DMS 273 (cell line): ENCODE measurements at regions not wholly inside any gene's neighbourhood (a gene's known extent, or its start where the extent isn't known, plus 50 kb on each side); places are given as distances from the start of the nearest gene placed in this dataset.

Experiments
- DNase-seq: peaks from one replicate; lab custom pipeline; 2025; ENCODE audit not compliant: unreplicated experiment; lab: John Stamatoyannopoulos, UW

GRCh38 chr4:66000510-66001117 lies 330.3 kb upstream of the EPHA5 start:
- DNase-seq, result peak; percentile 37

GRCh38 chr4:65999518-65999871 lies 329.2 kb upstream of the EPHA5 start:
- DNase-seq, result peak; percentile 15

GRCh38 chr4:65998807-65999517 lies 328.7 kb upstream of the EPHA5 start:
- peak; percentile 24 for DNase-seq

- DNase-seq, result no peak
Measured at GRCh38 chr4:65983061-65983460, 312.8 kb upstream of the EPHA5 start.

GRCh38 chr4:65976287-65976686 lies 306.0 kb upstream of the EPHA5 start:
- no peak for DNase-seq

GRCh38 chr4:65973186-65973585 lies 302.9 kb upstream of the EPHA5 start:
- no peak for DNase-seq

- no peak for DNase-seq
Measured at GRCh38 chr4:65971686-65972085, 301.4 kb upstream of the EPHA5 start.

- peak; percentile 0 for DNase-seq
Measured at GRCh38 chr4:65968831-65969558, 298.7 kb upstream of the EPHA5 start.

GRCh38 chr4:65960751-65961150 lies 290.5 kb upstream of the EPHA5 start:
- DNase-seq, result no peak

- no peak for DNase-seq
Measured at GRCh38 chr4:65954416-65954815, 284.1 kb upstream of the EPHA5 start.

- no peak for DNase-seq
Measured at GRCh38 chr4:65951177-65951576, 280.9 kb upstream of the EPHA5 start.

- peak; percentile 22 for DNase-seq
Measured at GRCh38 chr4:65943076-65943475, 272.8 kb upstream of the EPHA5 start.

- DNase-seq, result no peak
Measured at GRCh38 chr4:65924843-65925242, 254.6 kb upstream of the EPHA5 start.

- DNase-seq, result no peak
Measured at GRCh38 chr4:65923616-65924015, 253.3 kb upstream of the EPHA5 start.

- DNase-seq, result no peak
Measured at GRCh38 chr4:65921180-65921579, 250.9 kb upstream of the EPHA5 start.

- no peak for DNase-seq
Measured at GRCh38 chr4:65918872-65919271, 248.6 kb upstream of the EPHA5 start.

- peak; percentile 37 for DNase-seq
Measured at GRCh38 chr4:65918212-65918611, 247.9 kb upstream of the EPHA5 start.

- DNase-seq, result no peak
Measured at GRCh38 chr4:65917486-65917885, 247.2 kb upstream of the EPHA5 start.

GRCh38 chr4:65911720-65912119 lies 241.4 kb upstream of the EPHA5 start:
- no peak for DNase-seq

- no peak for DNase-seq
Measured at GRCh38 chr4:65893957-65894755, 223.9 kb upstream of the EPHA5 start.

GRCh38 chr4:65893271-65893670 lies 223.0 kb upstream of the EPHA5 start:
- no peak for DNase-seq
